NCI-H526 treated with DMSO at 0.1 percent for 48 hours (cell line): ENCODE measurements at regions not wholly inside any gene's neighbourhood (a gene's known extent, or its start where the extent isn't known, plus 50 kb on each side); places are given as distances from the start of the nearest gene placed in this dataset.
A peak's percentile ranks its signal among the peaks of the same experiment; 100 is the strongest.

Experiments
- DNase-seq: peaks from one replicate; lab custom pipeline; 2025; lab: John Stamatoyannopoulos, UW

GRCh38 chr1:163655565-163655964, 333.8 kb downstream of the NUF2 start:
- DNase-seq = no peak

GRCh38 chr1:163656095-163656759, 334.5 kb downstream of the NUF2 start:
- DNase-seq = no peak

GRCh38 chr1:163657719-163658118, 336.0 kb downstream of the NUF2 start:
- no peak for DNase-seq

DNA sequence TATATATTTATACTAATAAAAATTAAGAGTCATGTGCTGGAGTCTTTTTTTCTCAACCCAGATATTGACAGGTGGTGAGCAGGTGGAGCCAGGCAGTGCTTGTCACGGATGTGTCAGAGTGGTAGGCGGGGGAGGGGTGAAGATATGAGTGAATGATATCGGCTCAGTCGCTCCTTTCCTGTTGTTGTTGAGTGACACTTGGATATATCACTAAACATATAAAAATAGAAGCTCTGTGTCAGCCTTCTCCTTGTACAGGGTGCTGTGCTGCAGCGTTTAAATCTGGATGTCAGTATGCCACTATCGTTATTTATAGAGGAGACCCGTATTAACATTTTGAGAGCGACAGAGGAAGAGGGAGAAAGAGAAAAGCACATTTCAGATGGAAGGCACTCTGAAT, 339.6 kb downstream of the NUF2 start:
- DNase-seq = no peak

- DNase-seq = no peak
Measured at GRCh38 chr1:163664671-163665335, 343.0 kb downstream of the NUF2 start.

DNA sequence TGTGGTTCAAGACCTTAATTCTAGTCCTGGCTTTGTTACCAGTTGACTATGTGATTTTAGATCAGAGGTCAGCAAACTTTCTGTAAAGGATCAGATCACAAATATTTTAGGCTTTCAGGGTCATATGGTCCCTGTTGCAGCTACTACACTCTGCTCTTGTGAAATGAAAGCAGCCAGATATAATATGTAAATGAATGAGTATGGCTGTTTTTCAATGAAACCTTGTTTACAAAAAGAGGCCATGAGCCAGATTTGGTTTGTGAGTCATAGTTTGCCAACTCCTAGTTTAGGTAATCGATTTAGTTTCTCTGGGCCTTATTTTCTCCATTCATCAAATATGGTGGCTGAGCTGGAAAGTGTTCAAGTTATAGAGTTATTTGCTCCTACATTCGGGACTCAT, 346.7 kb downstream of the NUF2 start:
- DNase-seq = no peak

- no peak for DNase-seq
Measured at GRCh38 chr1:163670989-163671757, 349.4 kb downstream of the NUF2 start.

GRCh38 chr1:163672976-163673758, 351.4 kb downstream of the NUF2 start:
- no peak for DNase-seq

DNA sequence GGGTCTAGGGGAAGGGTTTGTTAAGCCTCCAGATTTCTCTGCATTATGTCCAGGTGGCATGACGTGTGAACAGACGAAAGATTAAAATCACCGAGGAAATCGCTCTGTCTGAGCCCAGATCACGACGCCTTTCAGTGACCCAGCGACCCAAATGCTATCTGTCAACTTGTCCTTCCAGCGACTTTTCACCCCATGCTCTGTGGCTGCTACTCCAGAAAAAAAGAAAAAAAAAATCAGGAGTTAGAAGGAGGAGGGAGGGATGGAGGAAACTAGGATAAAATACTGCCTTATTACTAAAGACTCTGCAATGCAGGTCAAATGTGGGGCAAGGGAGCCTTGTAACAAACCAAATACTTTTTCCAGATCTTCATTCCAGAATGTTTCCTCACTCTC, 352.0 kb downstream of the NUF2 start:
- DNase-seq = no peak

- DNase-seq = no peak
Measured at GRCh38 chr1:163674236-163674635, 352.5 kb downstream of the NUF2 start.

GRCh38 chr1:163684785-163685184, 363.0 kb downstream of the NUF2 start:
- DNase-seq = no peak

GRCh38 chr1:163692266-163692665, 370.5 kb downstream of the NUF2 start:
- DNase-seq = no peak

GRCh38 chr1:163697137-163697536, 375.4 kb downstream of the NUF2 start:
- no peak for DNase-seq

GRCh38 chr1:163701783-163702374, 380.1 kb downstream of the NUF2 start:
- DNase-seq = peak; percentile 17

GRCh38 chr1:163703794-163704193, 382.0 kb downstream of the NUF2 start:
- DNase-seq = no peak

DNA sequence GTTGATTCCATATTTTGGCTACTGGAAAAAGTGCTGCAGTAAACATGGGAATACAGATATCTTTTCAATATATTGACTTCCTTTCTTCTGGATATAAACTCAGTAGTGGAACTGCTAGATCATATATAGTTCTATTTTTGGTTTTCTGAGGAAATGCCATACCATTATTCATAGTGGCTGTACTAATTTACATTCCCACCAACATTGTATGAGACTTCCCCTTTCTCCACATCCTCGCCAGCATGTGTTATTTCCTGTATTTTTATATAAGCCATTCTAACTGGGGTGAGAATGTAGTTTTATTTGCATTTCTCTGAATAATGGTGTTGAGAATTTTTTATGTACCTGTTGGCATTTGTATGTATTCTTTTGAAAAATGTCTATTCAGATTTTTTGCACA, 385.2 kb downstream of the NUF2 start:
- DNase-seq = no peak

DNA sequence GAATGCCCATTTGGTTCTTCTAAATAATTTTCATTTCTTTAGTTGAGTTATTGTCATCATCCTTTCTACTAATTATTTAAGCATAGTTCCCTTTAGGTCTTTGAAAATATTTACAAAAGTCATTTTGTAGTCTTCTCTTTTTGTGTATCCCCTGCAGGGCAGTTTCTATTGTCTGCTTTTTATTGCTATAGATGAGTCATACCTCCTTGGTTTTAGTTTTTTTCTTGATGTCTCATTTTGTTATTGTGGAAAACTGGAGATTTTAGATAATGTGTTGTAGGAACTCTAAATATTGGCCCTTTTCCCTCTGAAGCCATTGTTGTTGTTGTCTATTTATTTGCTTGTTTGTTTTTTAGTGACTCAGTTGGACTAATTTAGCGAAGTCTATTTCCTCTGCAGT, 387.9 kb downstream of the NUF2 start:
- no peak for DNase-seq

DNA sequence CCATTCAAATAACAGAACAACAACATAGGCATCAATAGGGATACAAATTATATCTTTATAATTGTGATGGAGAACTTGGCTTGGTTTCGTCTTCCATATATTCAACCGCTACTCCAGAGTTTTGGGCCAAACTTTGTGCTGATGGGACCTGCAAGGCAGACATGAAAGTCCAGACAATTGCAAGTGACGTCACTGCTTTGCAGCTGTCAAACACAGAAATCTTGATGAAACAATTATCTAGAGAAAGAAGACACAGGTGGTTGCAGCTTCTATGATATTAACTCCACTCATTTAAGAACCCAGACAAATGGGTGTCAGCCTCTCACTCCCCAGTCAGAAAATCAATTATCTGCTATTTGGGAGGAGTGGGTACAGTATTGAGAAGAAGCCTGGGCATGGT, 390.6 kb downstream of the NUF2 start:
- no peak for DNase-seq

DNA sequence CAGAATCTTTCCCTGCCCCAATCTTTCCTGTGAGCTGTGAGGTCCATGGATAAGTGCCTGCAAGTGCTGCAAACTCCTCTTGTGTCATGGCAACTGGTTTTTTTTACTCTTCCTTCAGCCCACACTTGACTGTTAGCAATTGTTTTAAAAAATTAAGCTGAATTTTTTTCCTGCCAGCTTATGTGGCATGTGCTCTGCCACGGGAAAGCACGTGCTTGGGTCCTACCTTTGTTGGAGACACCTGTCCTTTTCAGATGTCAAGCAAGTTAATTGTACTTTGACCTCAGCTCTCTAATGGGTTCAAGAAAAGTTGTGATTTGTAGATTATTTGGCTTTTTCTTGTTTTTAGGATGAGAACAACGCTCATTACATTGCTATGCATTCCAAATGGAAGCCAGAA, 398.5 kb downstream of the NUF2 start:
- DNase-seq = no peak

GRCh38 chr1:163725551-163725950, 403.8 kb downstream of the NUF2 start:
- DNase-seq = no peak

- DNase-seq = no peak
Measured at GRCh38 chr1:163730411-163730821, 408.7 kb downstream of the NUF2 start.

DNA sequence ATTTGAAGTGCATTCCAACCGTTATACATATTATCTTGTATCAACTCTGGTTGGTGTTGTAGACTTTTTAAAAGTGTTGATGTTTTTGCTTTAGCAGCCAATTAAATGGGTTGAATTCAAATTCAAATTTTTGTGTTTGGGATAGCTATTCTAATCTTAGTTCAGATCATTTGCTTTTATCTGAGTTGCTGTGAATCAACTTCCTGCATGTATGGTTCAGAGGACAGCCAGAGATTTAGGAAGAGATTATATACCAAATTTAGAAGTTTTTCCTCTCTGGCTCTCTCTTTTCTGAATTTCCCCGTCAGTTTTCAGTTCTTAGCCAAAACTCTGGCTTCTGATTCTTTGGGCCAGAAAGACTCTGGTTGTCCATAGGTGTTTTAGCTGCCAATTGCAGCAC, 415.5 kb downstream of the NUF2 start:
- no peak for DNase-seq
